Panc1 (cell line): ENCODE measurements at regions not wholly inside any gene's neighbourhood (a gene's known extent, or its start where the extent isn't known, plus 50 kb on each side); places are given as distances from the start of the nearest gene placed in this dataset.

ENCODE experiments used
- ATAC-seq: fragments of 200-7000 bp; cut with Tn5 transposase; 2 replicates; pipeline ENCODE4 v1.9.1; 2020; ENCODE audit warnings: mild to moderate bottlenecking, moderate library complexity
- BruUV-seq: library from RNA; stranded (reverse); fragments of 400-500 nt; replicated peaks from 2 replicates; lab custom pipeline; 2021; lab: Mats Ljungman, UMichigan
- CTCF ChIA-PET: fragments of 300-600 bp; sonication (Branson Sonifier 250); formaldehyde crosslinking; loops from one replicate; lab custom pipeline; 2022; ENCODE audit warnings: antibody characterized with exemption; lab: Charles Lee
- POLR2A ChIA-PET: fragments of 300-600 bp; sonication (Branson Sonifier 250); formaldehyde crosslinking; loops from one replicate; lab custom pipeline; 2022; ENCODE audit warnings: antibody characterized with exemption; lab: Charles Lee
- DNase-seq: peaks from one replicate; pipeline ENCODE4 v3.0.0-alpha.2; 2010; ENCODE audit warnings: low read depth, low spot score
- H3K27ac ChIP-seq: 2 replicates; pipeline ENCODE4 v1.5.1; 2011; ENCODE audit warnings: mild to moderate bottlenecking, low read length, inconsistent platforms
- H3K27me3 ChIP-seq: fragments of 200-500 bp; sonication (Bioruptor generic); 2 replicates; pipeline ENCODE4 v1.6.0; 2014; ENCODE audit warnings: low read length, inconsistent platforms; ENCODE audit not compliant: control insufficient read depth, insufficient read depth
- H3K36me3 ChIP-seq: fragments of 200-500 bp; sonication (Bioruptor generic); 2 replicates; pipeline ENCODE4 v1.5.1; 2014; ENCODE audit warnings: inconsistent platforms, mild to moderate bottlenecking, low read length, moderate library complexity; ENCODE audit not compliant: control insufficient read depth, insufficient read depth
- H3K4me1 ChIP-seq: 2 replicates; pipeline ENCODE4 v1.5.1; 2011; ENCODE audit warnings: inconsistent platforms, mild to moderate bottlenecking, low read length, moderate library complexity; ENCODE audit not compliant: control insufficient read depth, insufficient read depth
- H3K4me3 ChIP-seq, 2 experiments: 2 replicates each; pipeline ENCODE4 v1.5.1; 2011 to 2012; ENCODE audit warnings: low read depth in 2 of 2, low read length in 2 of 2, mild to moderate bottlenecking in 2 of 2, inconsistent platforms in 1 of 2, moderate library complexity in 1 of 2
- H3K9me3 ChIP-seq: fragments of 200-500 bp; sonication (Bioruptor generic); 2 replicates; pipeline ENCODE4 v1.5.1; 2014; ENCODE audit warnings: low read depth, mild to moderate bottlenecking, inconsistent platforms, low read length, moderate library complexity; ENCODE audit not compliant: control insufficient read depth, insufficient read depth
- POLR2AphosphoS5 ChIP-seq: IDR thresholded peaks from 2 replicates; pipeline ENCODE4 v1.6.1; 2012; ENCODE audit warnings: mild to moderate bottlenecking, low read depth, low read length, moderate library complexity
- SIN3A ChIP-seq: IDR thresholded peaks from 2 replicates; pipeline ENCODE4 v1.6.1; 2012; ENCODE audit warnings: low read depth, mild to moderate bottlenecking, low read length, moderate library complexity, borderline replicate concordance; ENCODE audit not compliant: insufficient read depth
- TCF7L2 ChIP-seq: IDR thresholded peaks from 2 replicates; pipeline ENCODE4 v1.6.1; 2011; ENCODE audit warnings: mild to moderate bottlenecking, low read depth, low read length, inconsistent platforms
- in situ Hi-C: cut with HindIII; loops from 2 replicates; pipeline ENCODE4 v1.10.0; 2016; ENCODE audit warnings: low sequenced_read_pairs, low pct_unique_long_range_greater_than_20kb
- intact Hi-C: fragments of 100-400 bp; cut with micrococcal nuclease; formaldehyde crosslinking; loops from one replicate; pipeline ENCODE4 v1.10.0; 2022; ENCODE audit not compliant: unreplicated experiment
- TF ChIP-seq, protein P1 (sequence below): fragments of 450-650 bp; IDR thresholded peaks from 2 replicates; pipeline ENCODE4 v1.5.1; 2017; ENCODE audit warnings: mild to moderate bottlenecking
- TF ChIP-seq, protein P2 (sequence below), 2 experiments: IDR thresholded peaks; 2 replicates each; pipeline ENCODE4 v1.6.1; 2011 to 2012; ENCODE audit warnings: low read depth in 2 of 2, control low read depth in 1 of 2, low read length in 1 of 2, mild to moderate bottlenecking in 1 of 2, moderate library complexity in 1 of 2; ENCODE audit not compliant: insufficient read depth in 1 of 2

DNA sequence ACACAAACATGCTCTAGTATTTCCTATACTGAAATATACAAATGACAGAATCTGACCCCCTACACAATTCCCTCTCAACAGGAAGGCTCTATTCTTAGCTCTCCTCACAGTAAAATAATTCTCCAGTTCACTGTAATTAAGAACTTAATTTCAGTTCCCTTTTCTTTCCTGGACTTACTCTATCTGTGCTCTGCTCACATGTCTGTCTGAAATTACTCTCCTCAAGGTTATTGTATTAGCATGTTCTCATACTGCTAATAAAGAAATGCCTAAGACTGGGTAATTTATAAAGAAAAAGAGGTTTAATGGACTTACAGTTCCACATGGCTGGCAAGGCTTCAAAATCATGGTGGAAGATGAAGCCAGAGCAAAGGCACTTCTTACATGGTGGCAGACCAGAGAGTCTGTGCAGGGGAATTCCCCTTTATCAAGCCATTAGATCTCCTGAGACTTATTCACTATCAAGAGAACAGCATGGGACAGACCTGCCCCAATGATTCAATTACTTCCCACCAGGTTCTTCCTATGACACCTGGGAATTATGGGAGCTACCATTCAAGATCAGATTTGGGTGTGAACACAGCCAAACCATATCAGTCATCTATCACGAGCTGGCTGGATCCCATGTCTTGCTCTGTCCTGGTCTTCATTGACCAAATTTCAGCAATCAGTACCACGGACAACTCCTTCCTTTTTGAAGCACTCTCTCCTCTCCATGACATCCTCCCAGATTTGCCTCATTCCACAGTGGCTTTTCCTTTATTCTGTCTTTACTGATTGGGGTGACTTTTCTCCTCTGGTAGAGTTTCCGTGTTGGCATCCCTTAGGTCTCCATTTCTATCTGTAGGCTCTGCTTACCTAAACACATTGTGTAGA lies 110.9 kb downstream of the GALR1 start:
- Histone ChIP-seq H3K36me3 (no peaks in the 10 kb centered on the region), H3K27ac (no peak overlapping the region), H3K9me3 (no peaks in the 10 kb centered on the region), H3K4me1 (no peaks in the 10 kb centered on the region), H3K4me3 (no peak overlapping the region), H3K27me3 (peaks cover 2% of the 10 kb centered on the region; the same call in 1 of the 2 replicates)
- POLR2A ChIA-PET = no interaction called here
- CTCF ChIA-PET = no interaction called here
- intact Hi-C loops = no loop called here
- no peak for ATAC-seq
- BruUV-seq = no TSS peak
- no peak for DNase-seq
- in situ Hi-C loops = no loop called here
- TF ChIP-seq, protein P1, sequence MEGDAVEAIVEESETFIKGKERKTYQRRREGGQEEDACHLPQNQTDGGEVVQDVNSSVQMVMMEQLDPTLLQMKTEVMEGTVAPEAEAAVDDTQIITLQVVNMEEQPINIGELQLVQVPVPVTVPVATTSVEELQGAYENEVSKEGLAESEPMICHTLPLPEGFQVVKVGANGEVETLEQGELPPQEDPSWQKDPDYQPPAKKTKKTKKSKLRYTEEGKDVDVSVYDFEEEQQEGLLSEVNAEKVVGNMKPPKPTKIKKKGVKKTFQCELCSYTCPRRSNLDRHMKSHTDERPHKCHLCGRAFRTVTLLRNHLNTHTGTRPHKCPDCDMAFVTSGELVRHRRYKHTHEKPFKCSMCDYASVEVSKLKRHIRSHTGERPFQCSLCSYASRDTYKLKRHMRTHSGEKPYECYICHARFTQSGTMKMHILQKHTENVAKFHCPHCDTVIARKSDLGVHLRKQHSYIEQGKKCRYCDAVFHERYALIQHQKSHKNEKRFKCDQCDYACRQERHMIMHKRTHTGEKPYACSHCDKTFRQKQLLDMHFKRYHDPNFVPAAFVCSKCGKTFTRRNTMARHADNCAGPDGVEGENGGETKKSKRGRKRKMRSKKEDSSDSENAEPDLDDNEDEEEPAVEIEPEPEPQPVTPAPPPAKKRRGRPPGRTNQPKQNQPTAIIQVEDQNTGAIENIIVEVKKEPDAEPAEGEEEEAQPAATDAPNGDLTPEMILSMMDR = no peak
- TF ChIP-seq TCF7L2 (no peak), SIN3A (no peak)
- TF ChIP-seq, protein P2, sequence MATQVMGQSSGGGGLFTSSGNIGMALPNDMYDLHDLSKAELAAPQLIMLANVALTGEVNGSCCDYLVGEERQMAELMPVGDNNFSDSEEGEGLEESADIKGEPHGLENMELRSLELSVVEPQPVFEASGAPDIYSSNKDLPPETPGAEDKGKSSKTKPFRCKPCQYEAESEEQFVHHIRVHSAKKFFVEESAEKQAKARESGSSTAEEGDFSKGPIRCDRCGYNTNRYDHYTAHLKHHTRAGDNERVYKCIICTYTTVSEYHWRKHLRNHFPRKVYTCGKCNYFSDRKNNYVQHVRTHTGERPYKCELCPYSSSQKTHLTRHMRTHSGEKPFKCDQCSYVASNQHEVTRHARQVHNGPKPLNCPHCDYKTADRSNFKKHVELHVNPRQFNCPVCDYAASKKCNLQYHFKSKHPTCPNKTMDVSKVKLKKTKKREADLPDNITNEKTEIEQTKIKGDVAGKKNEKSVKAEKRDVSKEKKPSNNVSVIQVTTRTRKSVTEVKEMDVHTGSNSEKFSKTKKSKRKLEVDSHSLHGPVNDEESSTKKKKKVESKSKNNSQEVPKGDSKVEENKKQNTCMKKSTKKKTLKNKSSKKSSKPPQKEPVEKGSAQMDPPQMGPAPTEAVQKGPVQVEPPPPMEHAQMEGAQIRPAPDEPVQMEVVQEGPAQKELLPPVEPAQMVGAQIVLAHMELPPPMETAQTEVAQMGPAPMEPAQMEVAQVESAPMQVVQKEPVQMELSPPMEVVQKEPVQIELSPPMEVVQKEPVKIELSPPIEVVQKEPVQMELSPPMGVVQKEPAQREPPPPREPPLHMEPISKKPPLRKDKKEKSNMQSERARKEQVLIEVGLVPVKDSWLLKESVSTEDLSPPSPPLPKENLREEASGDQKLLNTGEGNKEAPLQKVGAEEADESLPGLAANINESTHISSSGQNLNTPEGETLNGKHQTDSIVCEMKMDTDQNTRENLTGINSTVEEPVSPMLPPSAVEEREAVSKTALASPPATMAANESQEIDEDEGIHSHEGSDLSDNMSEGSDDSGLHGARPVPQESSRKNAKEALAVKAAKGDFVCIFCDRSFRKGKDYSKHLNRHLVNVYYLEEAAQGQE (IDR thresholded peaks at IDR 0.05; ENCODE audit: insufficient read depth in 1 of 2, low read depth in 2 of 2, low read length in 1 of 2) = peak; percentile 79 to 81

DNA sequence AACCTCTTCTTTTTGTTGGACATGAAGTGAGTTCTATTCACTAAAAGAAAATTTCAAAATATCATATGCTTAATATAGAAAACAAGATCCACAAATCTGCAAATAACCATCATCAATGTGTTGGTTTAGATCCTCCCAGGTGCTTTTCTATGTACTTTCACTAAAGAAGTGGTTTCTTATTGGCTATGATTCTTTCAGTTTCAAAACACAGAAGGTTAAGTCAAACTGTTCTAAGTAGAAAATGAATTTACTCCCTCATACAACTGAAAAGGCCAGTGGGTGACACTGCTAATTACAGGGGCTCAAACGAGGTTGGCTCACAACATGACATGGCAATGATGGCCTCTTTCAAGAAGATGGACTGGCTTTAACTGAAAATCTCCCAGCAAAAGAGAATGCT lies 111.7 kb downstream of the GALR1 start:
- peaks cover 3% of the 10 kb centered on the region; the same call in 1 of the 2 replicates for H3K27me3 ChIP-seq
- intact Hi-C loops = no loop called here
- no peak overlapping the region for H3K27ac ChIP-seq
- POLR2A ChIA-PET = no interaction called here
- DNase-seq (no peak), ATAC-seq (no peak)
- CTCF ChIA-PET = no interaction called here
- no peaks in the 10 kb centered on the region for H3K36me3 ChIP-seq
- H3K4me1 ChIP-seq = peaks cover 4% of the 10 kb centered on the region; the same call in 1 of the 2 replicates
- H3K9me3 ChIP-seq = no peaks in the 10 kb centered on the region
- no TSS peak for BruUV-seq
- in situ Hi-C loops = no loop called here
- no peak overlapping the region for H3K4me3 ChIP-seq
- TF ChIP-seq TCF7L2 = no peak
- TF ChIP-seq, protein P2 (IDR thresholded peaks at IDR 0.05; ENCODE audit: insufficient read depth in 1 of 2, low read depth in 2 of 2, low read length in 1 of 2) = no peak
- TF ChIP-seq, protein P1 = no peak
- TF ChIP-seq POLR2AphosphoS5 = no peak
- TF ChIP-seq SIN3A = no peak
